ACHN (cell line): ENCODE measurements at regions not wholly inside any gene's neighbourhood (a gene's known extent, or its start where the extent isn't known, plus 50 kb on each side); places are given as distances from the start of the nearest gene placed in this dataset.
A peak's percentile ranks its signal among the peaks of the same experiment; 100 is the strongest.

ENCODE experiments used
- DNase-seq: peaks from one replicate; pipeline ENCODE4 v3.0.0-alpha.2; 2015
- in situ Hi-C: cut with HindIII; loops from 2 replicates; pipeline ENCODE4 v1.10.0; 2017; ENCODE audit warnings: low sequenced_read_pairs, low pct_ligation_motif_present, low pct_unique_long_range_greater_than_20kb

- in situ Hi-C loops = no loop called here
- DNase-seq = no peak
Measured at GRCh38 chr21:22961258-22961657, 1963.0 kb downstream of the NCAM2 start.

- in situ Hi-C loops = no loop called here
- DNase-seq = no peak
Measured at GRCh38 chr21:22965455-22966135, 1967.4 kb downstream of the NCAM2 start.

- in situ Hi-C loops = no loop called here
- DNase-seq = no peak
Measured at GRCh38 chr21:22981819-22982218, 1983.6 kb downstream of the NCAM2 start.

- in situ Hi-C loops = no loop called here
- no peak for DNase-seq
Measured at GRCh38 chr21:22993144-22993543, 1994.9 kb downstream of the NCAM2 start.

GRCh38 chr21:22993822-22994574 lies 1995.8 kb downstream of the NCAM2 start:
- in situ Hi-C loops = no loop called here

GRCh38 chr21:23003951-23004350 lies 2005.7 kb downstream of the NCAM2 start:
- DNase-seq = no peak

More at GRCh38 chr21:22993822-22994574, 1995.8 kb downstream of the NCAM2 start:
- no peak for DNase-seq

GRCh38 chr21:23008601-23009202 lies 2010.5 kb downstream of the NCAM2 start:
- DNase-seq = no peak
- in situ Hi-C loops = no loop called here

More at GRCh38 chr21:23003951-23004350, 2005.7 kb downstream of the NCAM2 start:
- in situ Hi-C loops = no loop called here

GRCh38 chr21:23009360-23009759 lies 2011.2 kb downstream of the NCAM2 start:
- no peak for DNase-seq
- in situ Hi-C loops = no loop called here

GRCh38 chr21:23014021-23014420 lies 2015.8 kb downstream of the NCAM2 start:
- no peak for DNase-seq
- in situ Hi-C loops = no loop called here

- in situ Hi-C loops = no loop called here
- peak; percentile 17 for DNase-seq
Measured at GRCh38 chr21:23016617-23017016, 2018.4 kb downstream of the NCAM2 start.

GRCh38 chr21:23017989-23018388 lies 2019.8 kb downstream of the NCAM2 start:
- in situ Hi-C loops = no loop called here
- no peak for DNase-seq

GRCh38 chr21:23020969-23021368 lies 2022.8 kb downstream of the NCAM2 start:
- in situ Hi-C loops = no loop called here
- DNase-seq = no peak

- DNase-seq = no peak
- in situ Hi-C loops = no loop called here
Measured at GRCh38 chr21:23021481-23021880, 2023.3 kb downstream of the NCAM2 start.

- DNase-seq = no peak
- in situ Hi-C loops = no loop called here
Measured at GRCh38 chr21:23026878-23027277, 2028.7 kb downstream of the NCAM2 start.

GRCh38 chr21:23039846-23040245 lies 2041.6 kb downstream of the NCAM2 start:
- in situ Hi-C loops = no loop called here
- no peak for DNase-seq

- DNase-seq = no peak
- in situ Hi-C loops = no loop called here
Measured at GRCh38 chr21:23045955-23046354, 2047.7 kb downstream of the NCAM2 start.

GRCh38 chr21:23067672-23068071 lies 2069.5 kb downstream of the NCAM2 start:
- DNase-seq = no peak
- in situ Hi-C loops = no loop called here

GRCh38 chr21:23083242-23083641 lies 2085.0 kb downstream of the NCAM2 start:
- DNase-seq = no peak
- in situ Hi-C loops = no loop called here

GRCh38 chr21:23093259-23093658 lies 2095.1 kb downstream of the NCAM2 start:
- DNase-seq = no peak
- in situ Hi-C loops = no loop called here

- in situ Hi-C loops = no loop called here
- DNase-seq = no peak
Measured at GRCh38 chr21:23099185-23099584, 2101.0 kb downstream of the NCAM2 start.
